GM18499 (cell line): ENCODE measurements at regions not wholly inside any gene's neighbourhood (a gene's known extent, or its start where the extent isn't known, plus 50 kb on each side); places are given as distances from the start of the nearest gene placed in this dataset.

ENCODE experiments used
- ATAC-seq: cut with Tn5 transposase; IDR thresholded peaks from one replicate; pipeline ENCODE4 v1.9.1; 2021; ENCODE audit warnings: moderate number of reproducible peaks; ENCODE audit not compliant: insufficient read depth, unreplicated experiment

DNA sequence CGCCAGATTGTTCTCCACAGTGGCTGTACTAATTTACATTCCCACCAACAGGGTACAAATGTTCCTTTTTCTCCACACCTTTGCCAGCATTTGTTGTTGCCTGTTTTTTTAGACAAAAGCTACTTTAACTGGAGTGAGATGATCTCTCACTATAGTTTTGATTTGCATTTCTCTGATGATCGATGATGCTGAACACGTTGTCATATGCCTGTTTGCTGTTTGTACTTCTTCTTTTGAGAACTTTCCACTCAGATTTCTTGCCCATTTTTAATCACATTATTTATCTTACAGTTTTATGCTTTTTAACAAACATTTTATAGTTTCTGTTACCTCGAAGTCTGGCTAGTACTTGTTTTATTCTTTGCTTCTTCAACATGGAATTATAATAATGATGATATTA lies 643.7 kb upstream of the ALCAM start:
- no peak for ATAC-seq

DNA sequence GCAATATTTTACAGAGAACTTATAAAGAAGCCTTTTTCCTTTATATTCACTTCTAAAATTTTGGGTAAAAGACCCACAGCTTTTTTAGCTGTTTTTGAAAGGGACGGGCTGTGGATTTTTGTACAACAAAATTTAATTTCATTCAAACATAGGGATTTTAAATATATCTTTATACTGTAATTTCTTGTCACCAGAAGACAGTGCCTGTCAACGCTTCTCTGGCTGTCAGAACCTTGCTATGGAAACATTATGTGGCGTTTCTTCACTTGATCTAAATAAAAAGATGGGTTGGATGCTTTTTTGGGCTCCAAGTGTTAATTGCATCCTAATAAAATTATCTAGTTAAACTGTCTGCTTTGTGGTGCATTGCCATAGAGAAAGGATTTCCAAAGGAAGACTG lies 635.6 kb upstream of the ALCAM start:
- no peak for ATAC-seq

DNA sequence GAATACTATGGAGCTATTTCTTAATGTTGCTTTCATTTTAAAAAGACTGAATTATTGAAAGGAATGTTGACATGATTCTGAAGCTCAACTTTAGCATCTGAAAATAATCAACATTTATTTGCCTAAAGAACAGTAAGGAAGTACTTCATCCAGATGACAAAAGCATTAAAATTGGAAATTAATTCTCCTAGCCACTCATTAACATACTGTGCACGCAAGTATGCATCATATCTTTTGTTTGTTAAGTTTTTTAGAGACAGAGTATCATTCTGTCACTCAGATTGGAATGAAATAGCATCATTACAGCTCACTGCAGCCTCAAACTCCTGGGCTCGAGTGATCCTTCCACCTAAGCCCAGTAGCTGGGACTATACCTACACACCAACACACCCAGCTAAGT lies 632.1 kb upstream of the ALCAM start:
- no peak for ATAC-seq

DNA sequence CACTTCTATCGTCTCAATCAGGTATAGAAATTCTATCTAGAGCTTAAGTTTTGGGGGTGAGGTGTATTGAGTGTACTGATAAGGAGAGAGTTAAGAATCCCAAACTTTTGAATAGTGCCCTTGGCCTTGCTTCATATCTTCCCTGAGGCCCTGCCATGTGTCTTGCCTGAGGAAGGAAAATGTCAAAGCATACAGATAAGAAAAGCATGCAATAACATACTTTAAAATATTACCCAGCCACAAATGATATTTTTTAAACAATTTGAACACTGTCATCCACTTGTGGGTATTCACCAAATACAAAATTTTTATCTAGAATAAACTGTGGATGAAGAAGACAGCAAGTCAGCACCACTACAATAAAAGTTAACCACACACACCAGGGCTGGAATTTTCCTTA lies 631.0 kb upstream of the ALCAM start:
- no peak for ATAC-seq

DNA sequence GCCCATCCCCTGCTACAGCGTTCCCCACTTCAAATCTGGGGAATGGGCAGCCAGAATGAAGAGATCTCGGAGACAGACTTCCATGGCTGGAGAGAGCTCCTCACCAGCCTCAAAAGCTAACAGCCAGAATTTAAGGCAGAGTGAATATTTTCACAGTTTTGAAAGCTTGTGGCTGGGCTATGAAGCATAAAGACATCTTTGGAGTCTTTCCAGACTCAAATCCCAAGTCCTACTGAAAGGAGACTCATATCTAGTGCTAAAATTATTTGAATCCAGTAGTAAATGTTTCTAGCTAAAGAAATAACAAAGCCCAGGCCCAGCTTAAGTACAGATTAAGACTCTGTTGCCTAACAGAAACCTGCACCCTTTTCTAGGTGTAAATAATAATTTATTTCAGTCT lies 628.4 kb upstream of the ALCAM start:
- no peak for ATAC-seq

DNA sequence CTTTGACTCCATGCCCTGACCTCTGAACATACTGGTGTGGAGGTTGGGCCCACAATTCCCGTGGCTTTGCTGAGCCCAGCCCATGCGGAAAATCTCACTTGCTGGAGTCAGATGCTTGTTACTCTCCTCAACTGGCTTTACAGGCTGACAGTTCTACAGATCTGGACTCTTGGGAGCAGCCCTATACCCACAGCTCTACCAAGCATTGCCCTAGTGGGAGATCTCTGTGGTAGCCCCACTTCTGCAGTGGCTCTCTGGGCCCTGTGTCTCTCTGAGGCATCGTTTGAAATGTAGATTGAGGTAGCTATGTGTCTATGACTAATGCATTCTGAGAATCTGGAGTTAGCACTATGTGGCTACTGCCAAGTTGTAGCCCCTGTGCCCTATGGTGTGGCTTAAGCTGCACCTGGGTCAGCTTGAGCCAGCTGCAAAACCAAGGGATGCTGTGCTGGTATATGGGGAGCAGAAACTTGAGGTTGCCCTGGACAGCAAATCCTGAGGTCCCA lies 625.8 kb upstream of the ALCAM start:
- no peak for ATAC-seq

DNA sequence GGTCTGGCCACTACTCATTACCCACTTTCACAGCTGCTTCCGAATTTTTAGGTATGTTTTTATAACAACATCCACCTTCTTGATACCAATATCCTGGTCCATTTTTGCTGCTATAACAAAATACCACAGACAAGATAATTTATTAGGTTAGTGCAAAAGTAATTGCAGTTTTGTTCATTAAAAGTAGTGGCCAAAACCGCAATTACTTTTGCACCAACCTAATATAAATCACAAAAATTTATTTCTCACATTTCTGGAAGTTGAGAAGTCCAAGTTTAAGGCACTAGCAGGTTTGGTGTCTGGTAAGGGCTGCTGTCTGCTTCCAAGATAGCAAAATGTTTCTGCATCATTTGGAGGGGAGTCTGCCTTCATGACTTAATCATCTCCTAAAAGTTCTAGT lies 624.7 kb upstream of the ALCAM start:
- no peak for ATAC-seq

DNA sequence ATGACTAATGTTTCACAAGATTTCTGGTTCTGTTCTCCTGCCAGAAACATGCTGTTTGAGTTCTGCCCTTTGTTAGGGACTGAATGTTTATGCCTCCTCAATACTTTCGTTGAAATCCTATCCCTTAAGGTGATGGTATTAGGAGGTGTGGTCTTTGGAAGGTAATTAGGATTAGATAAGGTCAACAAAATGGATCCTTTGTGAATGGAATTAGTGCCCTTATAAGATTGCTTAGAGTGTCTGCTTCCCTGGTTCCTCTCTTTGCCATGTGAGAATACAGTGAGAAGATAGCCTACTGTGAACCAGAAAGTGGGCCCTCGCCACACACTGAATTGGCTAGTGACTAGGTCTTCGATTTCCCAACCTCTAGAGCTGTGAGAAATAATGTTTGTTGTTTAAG lies 621.4 kb upstream of the ALCAM start:
- ATAC-seq = no peak

DNA sequence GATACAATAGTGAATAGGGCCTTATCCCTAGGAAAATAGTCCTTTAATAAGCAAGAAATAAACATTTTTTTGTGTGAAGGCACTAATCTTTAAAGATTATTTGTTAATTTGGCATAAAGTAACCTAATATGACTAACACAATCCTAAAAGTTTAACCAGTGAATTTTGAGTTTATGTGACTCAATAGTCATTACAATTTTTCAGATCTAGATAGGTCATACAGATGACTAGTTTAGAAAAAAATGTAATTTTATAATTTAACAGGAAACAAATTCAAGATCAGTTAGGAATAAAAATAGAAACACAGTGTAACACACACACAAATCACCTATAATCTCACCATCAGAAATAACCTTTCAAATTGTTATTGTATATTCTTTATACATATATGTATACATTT lies 620.7 kb upstream of the ALCAM start:
- no peak for ATAC-seq

DNA sequence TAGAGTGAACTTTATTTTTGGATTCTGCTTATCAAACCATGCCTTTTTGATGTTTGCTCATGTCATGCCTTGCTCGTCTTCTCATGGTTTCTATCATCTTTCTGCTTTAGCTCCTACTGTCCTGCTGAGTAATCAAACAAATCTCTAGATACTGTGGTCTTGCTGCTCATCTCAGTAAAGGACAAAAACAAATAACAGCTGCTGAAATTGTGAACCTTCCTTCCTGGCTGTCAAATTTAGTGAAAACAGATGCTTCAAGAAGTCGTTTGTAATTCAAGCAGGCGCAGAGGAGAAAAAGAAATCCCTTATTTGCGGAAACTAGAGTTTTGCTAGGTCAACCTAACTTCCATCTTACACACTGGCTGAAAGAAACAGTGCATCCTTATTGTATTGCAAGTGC lies 616.1 kb upstream of the ALCAM start:
- ATAC-seq = no peak

DNA sequence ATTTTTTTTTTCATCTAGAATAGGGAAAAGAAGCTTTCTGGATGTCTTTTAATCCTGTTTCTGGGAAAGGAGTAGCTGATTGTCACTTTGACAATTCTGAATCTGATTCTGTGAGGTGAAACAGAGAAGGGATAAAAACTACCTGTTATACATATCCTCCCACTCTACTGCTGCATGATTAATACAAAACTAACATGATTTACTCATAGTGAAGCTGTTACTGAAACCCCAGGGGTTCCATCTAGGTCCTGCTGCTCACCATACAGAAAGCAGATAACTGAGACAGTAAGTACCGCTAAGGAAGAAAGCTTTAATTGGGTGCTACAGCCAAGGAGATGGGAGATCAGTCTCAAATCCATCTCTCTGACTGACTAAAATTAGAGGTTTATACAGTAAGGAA lies 610.9 kb upstream of the ALCAM start:
- ATAC-seq = no peak

DNA sequence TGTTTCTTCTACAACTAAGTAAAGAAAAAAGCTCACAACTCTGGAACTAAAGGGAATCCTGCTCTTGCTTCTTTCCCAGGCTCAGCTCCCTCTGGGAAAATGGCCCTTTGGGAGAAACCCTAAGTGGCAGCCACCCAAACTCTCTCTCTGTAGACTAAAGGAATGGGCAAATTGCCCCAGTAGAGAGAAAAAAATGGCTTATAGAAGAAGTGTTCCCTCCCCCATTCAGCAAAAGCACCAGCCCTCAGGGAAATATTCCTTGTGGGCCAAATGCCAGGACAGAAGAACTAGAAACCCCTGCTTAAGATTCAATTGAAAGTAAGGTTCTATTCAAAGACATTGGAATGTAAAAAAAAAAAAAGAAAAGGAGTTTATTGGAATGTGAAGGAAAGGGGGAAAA lies 603.7 kb upstream of the ALCAM start:
- ATAC-seq = no peak

DNA sequence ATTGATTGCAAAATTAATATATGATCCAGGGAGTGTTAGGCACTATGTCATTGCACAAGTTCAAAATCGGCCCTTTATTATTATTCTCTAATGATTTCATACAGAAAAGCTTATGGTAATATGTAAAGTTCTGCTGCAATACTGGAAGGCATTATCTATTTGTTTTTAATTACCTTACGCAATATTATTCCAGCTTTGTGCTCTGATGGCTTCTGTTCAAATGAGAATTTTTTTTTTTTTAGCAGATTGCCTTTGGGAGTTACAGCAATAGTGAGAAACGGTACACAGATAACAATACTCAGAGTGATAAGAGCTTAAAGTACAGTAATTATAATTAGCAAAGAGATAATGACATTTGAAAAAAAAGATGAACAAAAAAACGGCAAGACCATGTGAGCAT lies 602.2 kb upstream of the ALCAM start:
- no peak for ATAC-seq

DNA sequence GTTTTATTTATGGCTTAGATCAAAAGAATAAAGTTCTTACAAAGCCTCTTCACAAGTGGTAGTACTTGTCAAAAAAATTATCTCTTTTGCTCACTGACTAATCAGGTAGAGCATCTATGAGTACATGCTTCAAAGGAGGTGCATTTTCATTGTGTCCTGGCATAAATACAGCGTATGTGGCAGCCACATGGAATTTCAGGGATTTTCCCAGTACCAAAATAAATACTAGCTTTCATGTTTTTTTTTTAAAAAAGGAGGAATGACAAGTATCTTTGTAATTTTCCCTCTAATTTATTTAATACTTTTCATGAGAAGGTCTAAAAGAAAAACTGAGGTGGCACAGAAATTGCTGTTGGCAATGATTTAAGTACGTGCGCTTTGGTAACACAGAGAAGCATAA lies 597.8 kb upstream of the ALCAM start:
- no peak for ATAC-seq

DNA sequence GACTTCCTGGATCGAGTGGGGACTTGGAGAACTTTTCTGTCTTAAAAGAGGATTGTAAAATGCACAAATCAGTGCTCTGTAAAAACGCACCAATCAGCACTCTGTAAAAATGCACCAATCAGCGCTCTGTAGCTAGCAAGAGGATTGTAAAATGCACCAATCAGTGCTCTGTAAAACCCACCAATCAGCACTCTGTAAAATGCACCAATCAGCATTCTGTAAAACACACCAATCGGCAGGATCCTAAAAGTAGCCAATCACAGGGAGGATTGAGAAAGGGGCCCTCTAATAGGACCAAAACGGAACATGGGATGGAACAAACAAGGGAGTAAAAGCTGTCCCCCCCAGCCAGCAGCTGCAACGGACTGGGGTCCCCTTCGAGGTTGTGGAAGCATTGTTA lies 587.4 kb upstream of the ALCAM start:
- ATAC-seq = no peak

DNA sequence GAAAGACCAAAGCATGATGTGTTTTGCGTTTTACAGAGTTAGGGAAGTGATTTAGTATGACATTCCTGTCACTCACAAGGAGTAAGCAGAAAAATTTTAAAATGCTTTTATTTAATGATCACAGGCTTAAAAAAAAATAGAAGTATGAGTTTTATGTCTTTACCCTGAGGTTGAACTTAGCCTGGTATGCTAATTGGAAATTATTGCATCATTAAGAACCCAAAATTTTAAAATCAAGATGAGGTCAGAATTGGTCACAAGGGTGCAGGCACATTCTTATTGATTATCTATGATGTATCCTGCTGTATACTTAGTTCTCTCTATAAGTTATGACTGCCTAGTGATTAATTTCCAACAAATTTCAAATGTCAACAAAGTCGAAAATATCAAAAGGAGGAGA lies 585.6 kb upstream of the ALCAM start:
- ATAC-seq = no peak

DNA sequence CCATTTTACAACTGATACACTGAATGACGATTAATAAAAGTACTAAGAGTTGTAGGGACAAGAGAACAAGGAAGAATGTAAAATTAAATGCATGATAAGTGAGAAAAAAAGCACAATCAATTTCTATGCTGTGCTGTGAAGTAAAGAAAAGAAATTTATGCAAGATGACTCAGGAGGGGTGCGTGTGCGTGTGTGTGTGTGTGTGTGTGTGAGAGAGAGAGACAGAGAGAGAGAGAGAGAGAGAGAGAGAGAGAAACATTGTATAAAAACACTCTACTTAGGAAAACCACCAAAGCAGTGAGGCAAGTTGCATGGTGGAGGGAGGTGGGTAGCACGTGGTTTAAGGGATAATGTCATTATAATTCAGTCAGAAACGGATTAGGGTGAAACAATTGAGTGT lies 580.8 kb upstream of the ALCAM start:
- no peak for ATAC-seq

DNA sequence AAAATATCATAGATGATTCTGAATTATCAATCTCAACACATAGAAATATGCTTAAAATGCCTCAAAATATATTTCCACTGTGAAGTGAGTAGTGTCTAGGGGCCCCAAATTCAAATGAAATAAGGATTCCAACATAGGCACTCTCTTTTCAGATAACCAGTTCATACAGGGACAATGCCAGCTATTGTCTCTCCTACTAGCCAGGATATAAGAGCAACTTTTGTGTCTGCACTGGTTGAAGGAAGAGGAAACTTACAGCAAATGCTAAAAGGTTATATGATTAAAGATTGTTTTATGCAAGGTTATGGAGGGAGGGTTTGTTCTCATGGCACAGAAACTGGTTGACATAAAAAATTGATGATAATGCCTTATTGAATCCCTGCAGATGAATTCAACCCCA lies 579.4 kb upstream of the ALCAM start:
- ATAC-seq = no peak

DNA sequence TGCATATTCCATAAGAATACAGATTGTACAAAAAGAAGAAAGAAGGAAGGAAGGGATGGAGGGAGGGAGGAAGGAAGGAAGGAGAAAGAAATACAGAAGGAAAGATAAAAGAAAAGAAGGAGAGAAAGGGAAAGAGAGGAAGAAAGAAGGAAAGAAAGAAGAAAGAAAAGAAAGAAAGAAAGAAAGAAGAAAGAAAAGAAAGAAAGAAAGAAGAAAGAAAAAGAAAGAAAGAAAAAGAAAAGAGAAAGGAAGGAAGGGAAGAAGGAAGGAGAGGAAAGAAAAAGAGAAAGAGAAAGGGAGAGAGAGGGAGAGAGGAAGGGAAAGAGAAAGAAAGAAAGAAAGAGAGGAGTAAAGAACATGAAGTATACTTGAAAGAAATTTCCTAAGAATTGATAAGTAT lies 577.9 kb upstream of the ALCAM start:
- no peak for ATAC-seq

DNA sequence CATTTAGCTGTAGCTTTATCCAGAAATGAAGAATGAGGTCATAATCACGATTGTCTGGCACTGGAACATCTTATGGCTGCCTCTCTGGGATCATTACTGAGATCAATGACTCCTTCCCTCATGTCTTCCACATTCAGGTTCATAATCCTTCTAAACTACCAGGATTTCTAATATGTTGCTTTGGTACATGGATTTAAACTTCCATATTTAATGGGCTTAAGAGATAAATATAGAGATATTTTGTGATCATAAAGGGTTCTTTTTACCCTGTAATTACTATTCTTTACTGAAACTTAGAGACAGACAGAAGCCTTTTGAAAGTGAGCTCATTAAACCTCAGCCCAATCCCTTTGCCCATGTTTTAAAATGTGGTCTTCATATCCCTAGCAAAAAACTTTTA lies 575.4 kb upstream of the ALCAM start:
- no peak for ATAC-seq

DNA sequence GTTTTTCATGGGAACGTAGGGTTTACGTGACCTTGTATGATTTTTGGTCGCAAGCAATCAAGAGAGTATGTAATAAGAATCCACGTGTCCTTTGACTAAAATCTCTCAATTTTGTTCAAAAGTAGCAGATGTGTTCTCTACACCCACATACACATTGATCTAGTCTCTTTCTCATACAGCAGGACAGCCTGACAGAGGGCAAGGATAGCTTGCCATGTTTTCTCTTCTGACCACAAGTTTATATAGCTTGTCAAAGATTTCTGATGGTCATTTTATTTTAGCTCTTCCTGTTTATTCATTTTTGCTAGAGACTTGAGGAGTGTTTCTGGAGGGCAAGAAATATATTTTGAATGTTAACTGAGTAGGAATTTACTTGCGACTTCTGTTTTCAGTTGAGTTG lies 570.2 kb upstream of the ALCAM start:
- ATAC-seq = no peak

DNA sequence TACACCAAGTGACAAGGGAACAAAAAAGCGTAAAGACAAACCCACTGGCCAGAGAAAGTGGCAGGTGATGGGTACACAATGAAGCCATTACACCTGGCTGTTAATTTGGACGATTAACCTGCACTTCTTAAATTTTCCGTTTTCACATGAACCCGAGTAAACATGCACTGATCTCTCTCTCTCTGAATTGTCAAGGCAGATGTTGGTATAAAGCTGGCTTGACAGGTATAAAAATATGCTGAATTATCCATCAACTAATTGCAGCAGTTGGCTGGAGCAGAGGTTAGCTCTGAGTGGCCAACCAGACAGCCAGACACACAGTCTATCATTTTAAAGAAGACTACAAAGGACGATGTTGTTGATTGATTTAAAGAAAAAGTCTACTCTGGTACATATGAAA lies 561.7 kb upstream of the ALCAM start:
- ATAC-seq = no peak

DNA sequence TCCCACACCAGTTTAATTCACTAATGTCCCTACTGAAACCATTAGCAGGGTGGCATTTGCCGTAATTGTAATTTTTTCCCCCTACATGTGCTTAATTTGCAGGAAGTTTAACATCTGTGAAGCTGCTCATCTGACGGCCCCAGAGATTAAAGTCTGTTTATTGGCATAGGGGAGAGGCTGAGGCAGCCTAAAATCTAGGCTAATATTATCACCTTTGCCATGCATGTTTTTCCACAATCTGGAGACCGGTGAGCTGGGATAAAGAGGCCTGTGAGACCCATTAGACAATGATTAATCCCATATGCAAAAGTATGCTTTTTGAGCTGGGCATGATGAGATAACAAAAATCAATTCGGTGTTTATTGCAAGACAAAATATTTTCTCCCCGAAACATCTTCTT lies 561.2 kb upstream of the ALCAM start:
- no peak for ATAC-seq
